Peyer's patch (tissue), 4 donors: ENCODE measurements at regions not wholly inside any gene's neighbourhood (a gene's known extent, or its start where the extent isn't known, plus 50 kb on each side); places are given as distances from the start of the nearest gene placed in this dataset.

Source experiments
- POLR2A ChIP-seq, 2 donors: fragments of 450-650 bp; IDR thresholded peaks; one replicate each; pipeline ENCODE4 v1.5.1; 2017; ENCODE audit warnings: antibody characterized with exemption in 2 of 2, mild to moderate bottlenecking in 2 of 2, moderate library complexity in 2 of 2
- TF ChIP-seq, protein P1 (sequence below), 6 experiments: fragments of 450-650 bp in 4 of 6; fragments of 200-600 bp in 2 of 6; sonication (generic) in 1 of 6; IDR thresholded peaks; one replicate each; pipeline ENCODE4 v1.5.1; 2017 to 2019; ENCODE audit warnings: antibody characterized with exemption in 6 of 6, mild to moderate bottlenecking in 3 of 6, moderate library complexity in 1 of 6

GRCh38 chr4:179626687-179627086, 2184.4 kb upstream of the AGA start:
- TF ChIP-seq, protein P1, sequence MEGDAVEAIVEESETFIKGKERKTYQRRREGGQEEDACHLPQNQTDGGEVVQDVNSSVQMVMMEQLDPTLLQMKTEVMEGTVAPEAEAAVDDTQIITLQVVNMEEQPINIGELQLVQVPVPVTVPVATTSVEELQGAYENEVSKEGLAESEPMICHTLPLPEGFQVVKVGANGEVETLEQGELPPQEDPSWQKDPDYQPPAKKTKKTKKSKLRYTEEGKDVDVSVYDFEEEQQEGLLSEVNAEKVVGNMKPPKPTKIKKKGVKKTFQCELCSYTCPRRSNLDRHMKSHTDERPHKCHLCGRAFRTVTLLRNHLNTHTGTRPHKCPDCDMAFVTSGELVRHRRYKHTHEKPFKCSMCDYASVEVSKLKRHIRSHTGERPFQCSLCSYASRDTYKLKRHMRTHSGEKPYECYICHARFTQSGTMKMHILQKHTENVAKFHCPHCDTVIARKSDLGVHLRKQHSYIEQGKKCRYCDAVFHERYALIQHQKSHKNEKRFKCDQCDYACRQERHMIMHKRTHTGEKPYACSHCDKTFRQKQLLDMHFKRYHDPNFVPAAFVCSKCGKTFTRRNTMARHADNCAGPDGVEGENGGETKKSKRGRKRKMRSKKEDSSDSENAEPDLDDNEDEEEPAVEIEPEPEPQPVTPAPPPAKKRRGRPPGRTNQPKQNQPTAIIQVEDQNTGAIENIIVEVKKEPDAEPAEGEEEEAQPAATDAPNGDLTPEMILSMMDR (IDR thresholded peaks at IDR 0.05): no peak
- no peak for TF ChIP-seq POLR2A (IDR thresholded peaks at IDR 0.05)
